Keratinocyte (primary cell): ENCODE measurements at regions not wholly inside any gene's neighbourhood (a gene's known extent, or its start where the extent isn't known, plus 50 kb on each side); places are given as distances from the start of the nearest gene placed in this dataset.
"Not testable (repeated sequence)": the region's sequence is repeated elsewhere in the genome, so short reads cannot be mapped to it uniquely, and the experiment has no call there.

ENCODE experiments used
- DNase-seq: peaks from one replicate; pipeline ENCODE4 v3.0.0-alpha.2; 2011; ENCODE audit warnings: low read depth, missing footprints, low spot score
- FAIRE-seq: peaks from 2 replicates; lab custom pipeline; 2011; peaks lifted over from hg19 to GRCh38; lab: Jason Lieb, UNC
- H2AFZ ChIP-seq: 2 replicates; pipeline ENCODE4 v1.6.0; 2012; ENCODE audit warnings: low read length, control low read depth, inconsistent platforms; ENCODE audit not compliant: control insufficient read depth
- H3K27ac ChIP-seq: 2 replicates; pipeline ENCODE4 v1.5.1; 2011; ENCODE audit warnings: low read length; ENCODE audit not compliant: control insufficient read depth, insufficient read depth
- H3K27me3 ChIP-seq: 3 replicates; pipeline ENCODE4 v1.6.0; 2011; ENCODE audit warnings: low read length; ENCODE audit not compliant: control insufficient read depth, insufficient read depth; ENCODE audit errors: extremely low read depth
- H3K36me3 ChIP-seq, 2 experiments: 2 replicates in 1 of 2; 3 replicates in 1 of 2; pipeline ENCODE4 v1.5.1; 2011; ENCODE audit warnings: low read length in 2 of 2, mild to moderate bottlenecking in 1 of 2; ENCODE audit not compliant: control insufficient read depth in 2 of 2, insufficient read depth in 2 of 2; ENCODE audit errors: extremely low read depth in 1 of 2
- H3K4me1 ChIP-seq: 3 replicates; pipeline ENCODE4 v1.5.1; 2011; ENCODE audit warnings: low read length; ENCODE audit not compliant: control insufficient read depth, insufficient read depth; ENCODE audit errors: extremely low read depth
- H3K4me2 ChIP-seq: 3 replicates; pipeline ENCODE4 v1.6.0; 2011; ENCODE audit warnings: low read depth, low read length; ENCODE audit not compliant: control insufficient read depth, insufficient read depth; ENCODE audit errors: extremely low read depth
- H3K4me3 ChIP-seq, 3 experiments: fragments of 200-600 bp in 1 of 3; sonication (generic) in 1 of 3; 2 replicates in 2 of 3; 3 replicates in 1 of 3; pipeline ENCODE4 v1.5.1; 2011 to 2016; ENCODE audit warnings: low read length in 3 of 3, mild to moderate bottlenecking in 3 of 3, control low read depth in 2 of 3, inconsistent platforms in 1 of 3, low read depth in 1 of 3, mixed read lengths in 1 of 3, mixed run types in 1 of 3, moderate library complexity in 1 of 3; ENCODE audit not compliant: control insufficient read depth in 2 of 3, insufficient read depth in 2 of 3; ENCODE audit errors: extremely low read depth in 1 of 3
- H3K79me2 ChIP-seq: 2 replicates; pipeline ENCODE4 v1.6.0; 2012; ENCODE audit warnings: low read length; ENCODE audit not compliant: control insufficient read depth, insufficient read depth
- H3K9ac ChIP-seq: 3 replicates; pipeline ENCODE4 v1.6.0; 2011; ENCODE audit warnings: low read length; ENCODE audit not compliant: control insufficient read depth, insufficient read depth; ENCODE audit errors: extremely low read depth
- H3K9me1 ChIP-seq: 3 replicates; pipeline ENCODE4 v1.6.0; 2011; ENCODE audit warnings: low read length; ENCODE audit not compliant: control insufficient read depth, insufficient read depth; ENCODE audit errors: extremely low read depth
- H3K9me3 ChIP-seq: 2 replicates; pipeline ENCODE4 v1.5.1; 2012; ENCODE audit warnings: low read depth, low read length; ENCODE audit not compliant: control insufficient read depth
- H4K20me1 ChIP-seq: 3 replicates; pipeline ENCODE4 v1.6.0; 2011; ENCODE audit warnings: low read length; ENCODE audit not compliant: control insufficient read depth, insufficient read depth; ENCODE audit errors: extremely low read depth
- dilution Hi-C: fragments of 300-500 bp; cut with MboI; formaldehyde crosslinking; loops from one replicate; pipeline ENCODE4 v1.7.0; 2020; ENCODE audit warnings: low sequenced_read_pairs; ENCODE audit not compliant: extremely low pct_ligation_motif_present

- dilution Hi-C loops, FAIRE-seq, H3K4me2 ChIP-seq: not testable (repeated sequence)
Observed at GRCh38 chr17:46445411-46445810, 66.9 kb upstream of the LRRC37A2 start.

GRCh38 chr17:46442153-46442552 is 70.1 kb upstream of the LRRC37A2 start:
- dilution Hi-C loops, H3K4me2 ChIP-seq, DNase-seq, H3K4me3 ChIP-seq, H3K27me3 ChIP-seq, H3K9me3 ChIP-seq, H3K27ac ChIP-seq, H3K9me1 ChIP-seq, H4K20me1 ChIP-seq, H3K79me2 ChIP-seq, H3K36me3 ChIP-seq, H3K4me1 ChIP-seq, H3K9ac ChIP-seq, H2AFZ ChIP-seq: not testable (repeated sequence)
- peak; percentile 17 for FAIRE-seq

More at GRCh38 chr17:46445411-46445810, 66.9 kb upstream of the LRRC37A2 start:
- not testable (repeated sequence) for H3K4me1 ChIP-seq, H3K36me3 ChIP-seq, H3K9ac ChIP-seq, DNase-seq, H4K20me1 ChIP-seq, H3K4me3 ChIP-seq, H2AFZ ChIP-seq, H3K27ac ChIP-seq, H3K27me3 ChIP-seq, H3K79me2 ChIP-seq, H3K9me3 ChIP-seq, H3K9me1 ChIP-seq

GRCh38 chr17:46440665-46441064 is 71.6 kb upstream of the LRRC37A2 start:
- H3K9me1 ChIP-seq, H4K20me1 ChIP-seq, H3K79me2 ChIP-seq, H3K9ac ChIP-seq, DNase-seq, H3K4me3 ChIP-seq, dilution Hi-C loops, H3K9me3 ChIP-seq, H3K27me3 ChIP-seq, H3K36me3 ChIP-seq, H3K27ac ChIP-seq, H3K4me2 ChIP-seq, H2AFZ ChIP-seq, H3K4me1 ChIP-seq: not testable (repeated sequence)
- FAIRE-seq = peak; percentile 32

DNA sequence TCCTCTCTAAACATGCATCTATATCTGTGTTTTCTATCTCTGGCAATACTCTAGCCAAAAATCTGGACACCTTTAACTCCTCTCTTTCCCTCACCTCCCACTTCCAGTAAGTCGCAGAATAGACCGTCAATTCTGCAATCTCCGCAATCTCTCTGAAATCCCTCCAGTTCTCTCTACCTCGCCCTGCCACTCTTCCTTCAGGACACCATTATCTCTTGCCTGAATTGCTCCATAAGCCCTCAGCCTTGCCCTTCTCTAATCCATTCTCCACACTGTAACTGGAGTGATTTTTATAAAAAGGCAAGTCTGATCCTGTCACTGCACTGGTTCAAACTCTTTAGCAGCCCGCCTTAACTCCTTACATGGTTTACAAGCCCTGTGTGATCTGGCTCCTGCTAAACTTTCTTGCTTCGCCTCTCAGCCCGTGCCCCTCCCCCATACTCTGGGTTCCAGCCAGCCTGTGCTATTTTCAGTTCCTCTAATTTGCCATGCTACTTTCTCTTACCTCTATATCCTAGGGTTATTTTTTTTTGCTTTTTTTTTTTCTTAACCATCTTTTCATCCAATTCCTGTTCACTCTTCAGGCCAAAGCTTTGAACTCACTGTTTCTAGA is 73.0 kb upstream of the ARL17B start:
- H3K9me1 ChIP-seq, H3K79me2 ChIP-seq, H3K4me2 ChIP-seq, H3K27ac ChIP-seq, H3K36me3 ChIP-seq, H3K4me3 ChIP-seq, H4K20me1 ChIP-seq, H3K27me3 ChIP-seq, DNase-seq, dilution Hi-C loops, H3K4me1 ChIP-seq, H2AFZ ChIP-seq, H3K9me3 ChIP-seq, H3K9ac ChIP-seq: not testable (repeated sequence)
- peak; percentile 99 for FAIRE-seq

DNA sequence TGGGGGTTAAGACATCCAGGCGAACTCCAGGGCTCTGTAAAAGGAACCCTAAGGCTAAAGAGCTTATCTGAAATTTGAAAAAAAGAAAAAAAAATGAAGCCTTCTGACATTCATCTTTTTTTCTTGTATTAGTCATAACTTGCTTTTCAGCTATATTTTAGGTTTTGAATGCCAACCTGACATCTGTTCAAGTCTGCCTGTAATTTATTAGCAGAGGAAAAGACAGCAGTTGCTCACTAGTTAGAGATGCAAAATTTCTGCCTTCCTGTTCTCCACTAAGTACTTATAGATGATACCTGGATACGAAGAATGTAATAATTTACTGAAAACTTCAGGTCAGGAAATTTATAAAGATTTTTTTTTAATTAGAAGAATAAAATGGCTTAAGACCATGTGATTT is 68.7 kb upstream of the ARL17B start:
- H3K36me3 ChIP-seq, H3K27me3 ChIP-seq, H3K79me2 ChIP-seq, FAIRE-seq, H2AFZ ChIP-seq, H3K27ac ChIP-seq, H4K20me1 ChIP-seq, H3K4me2 ChIP-seq, H3K4me3 ChIP-seq, H3K9me1 ChIP-seq, H3K9ac ChIP-seq, H3K9me3 ChIP-seq, H3K4me1 ChIP-seq, DNase-seq, dilution Hi-C loops: not testable (repeated sequence)
